Activated naive CD8-positive, alpha-beta T cell (primary cell): ENCODE measurements at regions not wholly inside any gene's neighbourhood (a gene's known extent, or its start where the extent isn't known, plus 50 kb on each side); places are given as distances from the start of the nearest gene placed in this dataset.

Experiments
- H3K27ac Mint-ChIP-seq: one replicate; pipeline ENCODE4 v1.8.0; 2021; ENCODE audit warnings: mixed read lengths
- H3K27me3 Mint-ChIP-seq: one replicate; pipeline ENCODE4 v1.8.0; 2021; ENCODE audit warnings: mixed read lengths
- H3K36me3 Mint-ChIP-seq: one replicate; pipeline ENCODE4 v1.8.0; 2021; ENCODE audit warnings: mixed read lengths
- H3K4me1 Mint-ChIP-seq: one replicate; pipeline ENCODE4 v1.8.0; 2021; ENCODE audit warnings: low read depth, mixed read lengths
- H3K4me3 Mint-ChIP-seq: one replicate; pipeline ENCODE4 v1.8.0; 2021; ENCODE audit warnings: mild to moderate bottlenecking, mixed read lengths
- H3K9me3 Mint-ChIP-seq: one replicate; pipeline ENCODE4 v1.8.0; 2021; ENCODE audit warnings: low read depth, mixed read lengths

DNA sequence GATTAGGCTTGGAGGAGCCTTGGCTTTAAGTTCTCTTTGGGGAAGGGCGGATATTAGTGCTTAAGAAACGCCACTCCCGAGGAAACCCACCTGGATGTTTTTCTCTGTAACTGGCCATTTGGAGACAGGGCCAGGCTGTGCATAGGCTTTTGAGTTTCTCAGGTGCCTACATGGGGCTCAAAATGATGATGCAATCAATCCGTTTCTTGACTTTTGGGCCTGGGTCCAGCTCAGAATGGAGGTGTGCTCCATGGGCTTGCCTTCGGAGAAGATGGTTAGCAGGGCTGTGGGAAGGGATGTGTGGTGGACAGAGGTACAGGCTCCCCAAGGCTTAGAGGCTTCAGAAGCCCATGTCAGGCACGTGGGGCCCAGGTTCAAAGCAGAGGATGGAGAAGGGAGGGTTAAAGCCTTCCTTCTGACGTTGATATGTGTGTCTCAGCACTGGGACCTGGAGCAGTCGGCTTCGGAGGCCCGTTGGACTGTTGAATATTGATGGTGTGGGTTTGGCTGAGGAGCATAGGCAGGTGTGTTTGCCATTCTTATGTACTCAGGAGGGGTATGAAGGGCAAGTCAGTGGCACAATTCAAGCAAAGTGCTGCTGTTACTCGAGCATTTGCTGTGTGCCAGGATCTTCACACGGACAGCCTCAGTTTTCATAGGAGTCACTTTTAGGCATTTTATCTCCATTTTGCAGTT, 82.8 kb downstream of the SLC25A47 start:
- Mint-ChIP-seq H3K27me3 (no peaks in the 10 kb centered on the region), H3K36me3 (peaks cover 5% of the 10 kb centered on the region), H3K4me1 (peaks cover 42% of the 10 kb centered on the region), H3K9me3 (no peaks in the 10 kb centered on the region), H3K27ac (peak overlapping the region; percentile 80), H3K4me3 (no peak overlapping the region)

DNA sequence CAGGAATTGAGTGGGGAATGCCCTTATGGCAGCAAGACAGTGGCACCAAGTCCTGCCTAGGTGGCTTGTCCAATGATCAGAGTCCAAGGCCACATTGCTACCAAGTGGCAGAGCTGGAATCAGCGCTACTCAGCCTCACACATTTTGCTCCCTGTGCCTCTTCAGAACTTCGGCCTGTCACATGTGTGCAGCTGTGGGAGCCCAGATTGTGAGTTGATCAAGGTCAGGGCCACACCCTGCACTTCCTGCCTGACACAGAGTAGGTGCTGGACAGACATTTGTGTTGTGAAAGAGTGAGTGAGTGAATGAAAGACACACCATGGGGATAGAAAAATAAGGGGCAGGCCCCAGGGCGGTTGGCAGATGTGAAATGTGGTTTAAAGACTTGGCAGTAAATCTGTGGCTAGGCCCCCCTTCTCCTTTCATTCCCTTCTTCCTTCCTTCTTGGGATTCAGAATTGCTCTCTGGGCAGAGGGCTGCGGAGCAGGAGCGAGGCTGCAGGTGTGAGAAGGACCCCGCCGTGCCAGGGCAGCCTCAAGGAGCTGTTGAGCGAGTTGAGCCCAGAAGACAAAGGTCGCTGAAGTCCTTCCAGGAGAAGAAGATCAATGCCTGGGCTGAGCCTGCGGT, 83.5 kb downstream of the SLC25A47 start:
- Mint-ChIP-seq H3K4me3 (peak overlapping the region; percentile 12), H3K9me3 (no peaks in the 10 kb centered on the region), H3K27ac (peak overlapping the region; percentile 80), H3K4me1 (peaks cover 39% of the 10 kb centered on the region), H3K36me3 (peaks cover 5% of the 10 kb centered on the region), H3K27me3 (no peaks in the 10 kb centered on the region)

GRCh38 chr14:100407376-100408102, 84.4 kb downstream of the SLC25A47 start:
- Mint-ChIP-seq H3K27ac (no peak overlapping the region), H3K36me3 (peaks cover 3% of the 10 kb centered on the region), H3K4me1 (peaks cover 36% of the 10 kb centered on the region), H3K9me3 (no peaks in the 10 kb centered on the region), H3K27me3 (no peaks in the 10 kb centered on the region), H3K4me3 (no peak overlapping the region)

DNA sequence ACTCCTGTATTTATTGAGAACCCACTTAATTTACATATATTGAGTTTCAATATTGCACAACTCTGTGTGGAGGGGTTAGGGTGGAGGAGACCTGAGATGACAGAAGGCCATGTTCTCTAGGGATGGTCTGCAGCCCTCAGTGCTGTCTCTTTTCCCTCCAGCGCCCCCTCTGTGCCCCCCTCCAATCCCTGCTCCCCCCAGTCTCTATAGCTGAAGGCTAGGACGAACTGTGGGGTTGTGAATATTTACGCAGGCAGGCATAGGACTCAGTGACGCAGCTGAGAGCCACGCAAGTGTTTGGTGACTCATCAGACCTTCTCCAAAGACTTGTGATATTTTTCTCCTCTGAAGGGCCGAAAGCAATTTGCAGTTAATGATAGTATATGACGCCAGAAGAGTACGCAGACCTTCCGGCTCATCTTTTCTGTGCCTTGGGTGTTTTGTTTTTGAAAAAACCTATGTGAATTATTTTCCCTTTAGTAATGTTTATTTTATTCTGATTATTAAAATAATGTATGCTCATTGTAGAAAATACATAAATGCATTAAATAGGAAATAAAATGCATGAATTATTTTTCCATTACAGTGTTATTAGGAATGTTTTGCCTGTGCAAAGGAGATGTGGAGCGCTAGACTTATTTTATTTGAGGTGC, 85.3 kb downstream of the SLC25A47 start:
- Mint-ChIP-seq H3K27me3 (no peaks in the 10 kb centered on the region), H3K9me3 (no peaks in the 10 kb centered on the region), H3K36me3 (peaks cover 3% of the 10 kb centered on the region), H3K4me3 (no peak overlapping the region), H3K4me1 (peaks cover 36% of the 10 kb centered on the region), H3K27ac (no peak overlapping the region)

DNA sequence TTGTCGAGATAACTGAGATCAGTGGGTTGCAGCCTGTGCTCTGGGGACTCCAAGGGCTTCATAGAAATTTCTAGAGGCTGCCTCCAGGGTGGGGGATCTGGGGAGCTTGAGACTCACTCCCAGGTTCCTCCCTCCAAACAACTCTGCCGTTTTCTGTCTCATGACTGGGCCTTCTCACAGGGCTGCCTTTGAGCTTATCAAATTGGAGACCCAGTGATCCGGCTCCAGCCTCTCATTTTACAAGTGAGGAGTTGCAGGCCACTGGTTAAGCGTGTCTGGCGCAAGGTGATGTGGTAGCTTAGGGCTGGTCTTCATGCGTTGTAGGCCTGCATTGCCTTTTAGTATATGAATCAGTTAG, 85.8 kb downstream of the SLC25A47 start:
- Mint-ChIP-seq H3K4me1 (peaks cover 34% of the 10 kb centered on the region), H3K4me3 (no peak overlapping the region), H3K9me3 (no peaks in the 10 kb centered on the region), H3K36me3 (peaks cover 3% of the 10 kb centered on the region), H3K27me3 (no peaks in the 10 kb centered on the region), H3K27ac (no peak overlapping the region)

DNA sequence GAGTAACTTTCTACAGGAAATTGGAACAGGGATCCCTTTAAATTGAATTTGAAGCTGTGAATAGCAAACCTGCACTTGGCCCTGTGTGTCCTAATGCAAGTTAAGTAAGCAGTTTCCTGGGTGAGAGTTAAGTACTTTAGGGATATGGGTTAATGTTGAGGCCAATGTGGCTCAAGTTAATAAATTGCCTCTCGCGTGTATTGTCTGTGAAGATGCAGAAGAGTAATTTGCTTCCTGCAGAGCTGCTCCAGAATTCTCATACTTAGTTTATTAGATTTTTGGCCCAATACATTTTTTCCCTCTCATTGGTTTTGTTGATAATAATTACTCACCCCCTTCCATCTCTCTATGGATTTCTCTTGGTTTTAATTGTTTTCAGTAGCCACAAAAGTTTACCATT, 86.5 kb downstream of the SLC25A47 start:
- no peaks in the 10 kb centered on the region for H3K27me3 Mint-ChIP-seq
- H3K27ac Mint-ChIP-seq, result no peak overlapping the region
- peaks cover 31% of the 10 kb centered on the region for H3K4me1 Mint-ChIP-seq
- no peak overlapping the region for H3K4me3 Mint-ChIP-seq
- H3K36me3 Mint-ChIP-seq, result peaks cover 3% of the 10 kb centered on the region
- no peaks in the 10 kb centered on the region for H3K9me3 Mint-ChIP-seq

DNA sequence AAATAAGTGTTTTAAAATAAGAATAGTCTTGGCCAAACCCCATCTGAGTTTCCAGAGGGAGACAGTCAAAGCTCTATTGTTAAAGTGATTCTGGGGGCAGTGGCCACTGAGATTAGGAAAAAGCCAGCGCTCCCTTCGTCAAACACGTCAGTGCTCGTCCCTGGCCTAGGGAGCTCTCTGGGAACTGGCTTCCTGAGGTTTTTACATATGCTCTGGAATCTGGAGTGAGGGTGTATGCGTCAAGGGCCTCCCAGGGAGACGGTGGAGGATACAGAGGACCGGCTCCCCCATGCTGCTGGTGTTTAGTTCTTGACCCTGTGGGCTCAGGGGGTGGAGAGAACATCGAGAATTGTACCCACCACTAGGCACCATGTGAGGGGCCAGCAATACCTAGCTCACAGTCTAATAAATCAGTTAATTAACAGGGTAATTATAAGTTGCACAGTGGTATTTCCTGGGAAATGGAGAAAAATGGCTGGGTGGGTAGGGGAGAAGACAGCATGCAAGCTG, 87.0 kb downstream of the SLC25A47 start:
- no peak overlapping the region for H3K4me3 Mint-ChIP-seq
- H3K4me1 Mint-ChIP-seq, result peaks cover 27% of the 10 kb centered on the region
- H3K36me3 Mint-ChIP-seq, result peaks cover 3% of the 10 kb centered on the region
- no peaks in the 10 kb centered on the region for H3K27me3 Mint-ChIP-seq
- H3K27ac Mint-ChIP-seq, result no peak overlapping the region
- no peaks in the 10 kb centered on the region for H3K9me3 Mint-ChIP-seq

DNA sequence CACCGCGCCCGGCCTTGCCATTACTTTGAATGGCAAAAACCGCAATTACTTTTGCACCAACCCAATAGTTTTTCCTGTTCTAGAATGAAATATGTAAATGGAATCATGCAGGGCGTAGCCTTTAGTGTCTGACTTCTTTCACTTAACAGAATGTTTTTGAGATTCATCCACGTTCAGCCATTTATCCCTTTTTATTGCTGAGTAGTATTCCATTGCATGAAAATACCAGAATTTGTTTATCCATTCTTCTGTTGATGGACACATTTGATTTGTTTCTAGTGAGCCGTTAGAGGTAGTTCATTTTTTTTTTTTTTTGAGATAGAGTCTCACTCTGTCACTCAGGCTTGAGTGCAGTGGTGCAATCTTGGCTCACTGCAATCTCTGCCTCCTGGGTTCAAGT, 90.6 kb downstream of the SLC25A47 start:
- H3K9me3 Mint-ChIP-seq, result no peaks in the 10 kb centered on the region
- H3K36me3 Mint-ChIP-seq, result peaks cover 3% of the 10 kb centered on the region
- no peak overlapping the region for H3K4me3 Mint-ChIP-seq
- H3K4me1 Mint-ChIP-seq, result no peaks in the 10 kb centered on the region
- H3K27ac Mint-ChIP-seq, result no peak overlapping the region
- H3K27me3 Mint-ChIP-seq, result no peaks in the 10 kb centered on the region

- peaks cover 5% of the 10 kb centered on the region for H3K36me3 Mint-ChIP-seq
- H3K4me1 Mint-ChIP-seq, result no peaks in the 10 kb centered on the region
- no peak overlapping the region for H3K27ac Mint-ChIP-seq
- no peaks in the 10 kb centered on the region for H3K27me3 Mint-ChIP-seq
- H3K4me3 Mint-ChIP-seq, result no peak overlapping the region
- no peaks in the 10 kb centered on the region for H3K9me3 Mint-ChIP-seq
Observed at GRCh38 chr14:100415226-100415625, 92.1 kb downstream of the SLC25A47 start.

- no peaks in the 10 kb centered on the region for H3K27me3 Mint-ChIP-seq
Observed at GRCh38 chr14:100416081-100416680, 93.0 kb downstream of the SLC25A47 start.

DNA sequence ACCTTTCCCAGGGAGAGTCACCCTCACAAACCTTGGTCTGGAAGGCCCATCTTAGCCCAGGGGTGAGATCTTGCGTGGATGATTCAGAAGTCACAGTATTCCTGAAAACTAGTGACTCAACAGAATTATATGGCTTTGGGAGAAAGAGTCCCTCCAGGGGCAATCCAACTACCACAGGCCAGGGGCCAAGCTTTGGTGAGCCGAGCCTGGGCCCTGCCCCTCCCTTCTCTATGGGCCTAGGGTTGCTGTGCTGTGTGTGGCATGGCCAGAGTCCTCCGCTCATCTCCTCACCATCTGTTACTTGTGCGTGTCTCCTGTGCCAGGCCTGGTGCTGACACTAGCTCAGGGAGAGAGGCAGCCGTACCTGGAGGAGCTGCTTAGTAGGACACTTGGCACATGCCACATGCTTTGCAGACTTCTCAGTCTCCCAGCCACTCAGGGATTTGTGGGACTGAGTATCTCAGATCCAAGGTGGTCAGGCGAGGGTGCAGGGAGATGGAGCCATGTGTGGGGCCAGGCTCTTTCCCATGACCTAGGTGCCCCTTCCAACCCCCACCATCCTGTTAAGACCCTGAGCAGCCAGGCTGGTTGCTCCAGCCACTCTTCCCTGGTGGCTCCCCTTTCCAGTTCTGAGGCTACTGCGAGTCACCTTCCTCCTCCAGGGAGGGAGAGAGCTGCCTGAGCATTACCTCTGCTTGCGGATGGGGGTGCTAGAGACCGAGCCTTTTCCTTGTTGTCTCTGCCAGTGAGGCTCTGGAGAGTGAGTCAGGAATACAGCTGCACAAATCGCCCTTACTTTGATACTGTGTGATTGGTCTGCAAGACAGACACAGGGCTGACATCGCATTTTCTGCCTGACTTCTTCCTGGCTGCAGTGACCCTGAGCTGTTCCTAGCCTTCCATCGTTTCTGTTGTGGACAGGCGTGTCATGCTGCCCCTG, 94.1 kb downstream of the SLC25A47 start:
- H3K4me1 Mint-ChIP-seq, result peaks cover 2% of the 10 kb centered on the region
- H3K27ac Mint-ChIP-seq, result no peak overlapping the region
- no peaks in the 10 kb centered on the region for H3K9me3 Mint-ChIP-seq
- no peaks in the 10 kb centered on the region for H3K27me3 Mint-ChIP-seq
- no peak overlapping the region for H3K4me3 Mint-ChIP-seq
- peaks cover 2% of the 10 kb centered on the region for H3K36me3 Mint-ChIP-seq

More at GRCh38 chr14:100416081-100416680, 93.0 kb downstream of the SLC25A47 start:
- H3K36me3 Mint-ChIP-seq, result peaks cover 2% of the 10 kb centered on the region
- no peaks in the 10 kb centered on the region for H3K9me3 Mint-ChIP-seq
- no peak overlapping the region for H3K27ac Mint-ChIP-seq
- H3K4me1 Mint-ChIP-seq, result peaks cover 2% of the 10 kb centered on the region
- H3K4me3 Mint-ChIP-seq, result no peak overlapping the region

- H3K27me3 Mint-ChIP-seq, result no peaks in the 10 kb centered on the region
- peaks cover 2% of the 10 kb centered on the region for H3K36me3 Mint-ChIP-seq
- no peak overlapping the region for H3K27ac Mint-ChIP-seq
- no peak overlapping the region for H3K4me3 Mint-ChIP-seq
- H3K9me3 Mint-ChIP-seq, result no peaks in the 10 kb centered on the region
- H3K4me1 Mint-ChIP-seq, result peaks cover 8% of the 10 kb centered on the region
Observed at GRCh38 chr14:100419856-100420255, 96.7 kb downstream of the SLC25A47 start.

DNA sequence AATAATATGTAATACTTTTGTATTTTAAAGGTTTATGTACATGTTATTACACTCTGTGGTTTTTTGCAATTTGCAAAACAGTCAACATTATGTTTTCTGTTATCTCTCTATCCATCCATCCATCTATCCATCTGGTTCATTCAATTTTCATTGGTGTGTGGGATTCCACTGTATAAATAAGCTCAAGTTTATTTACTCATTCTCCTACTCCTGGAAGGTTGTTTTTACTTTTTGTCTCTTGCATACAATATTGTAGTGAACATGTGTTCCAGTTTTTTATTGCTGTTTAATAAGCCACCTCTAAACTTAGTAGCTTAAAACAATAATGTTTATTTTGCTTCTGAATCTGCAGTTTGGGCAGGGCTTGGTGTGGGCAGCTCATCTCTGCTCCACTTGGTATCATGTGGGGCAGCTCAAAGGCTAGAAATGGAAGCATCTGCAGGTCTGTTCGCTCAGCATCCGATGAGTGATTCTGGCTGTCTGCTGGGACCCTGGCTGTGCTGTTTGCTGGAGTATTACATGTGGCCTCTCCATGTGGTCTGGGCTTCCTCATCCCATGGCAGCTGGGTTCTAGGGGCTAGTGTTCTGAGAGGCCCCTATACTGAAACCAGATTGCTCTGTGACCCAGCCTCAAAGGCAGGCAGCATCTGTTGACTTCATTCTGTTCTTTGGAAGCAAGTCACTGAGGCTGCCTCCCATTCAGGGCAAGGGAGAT, 98.8 kb downstream of the SLC25A47 start:
- H3K9me3 Mint-ChIP-seq, result no peaks in the 10 kb centered on the region
- H3K4me3 Mint-ChIP-seq, result no peak overlapping the region
- H3K27me3 Mint-ChIP-seq, result no peaks in the 10 kb centered on the region
- H3K36me3 Mint-ChIP-seq, result peaks cover 2% of the 10 kb centered on the region
- no peak overlapping the region for H3K27ac Mint-ChIP-seq
- H3K4me1 Mint-ChIP-seq, result peaks cover 13% of the 10 kb centered on the region
